PC-3 (cell line): ENCODE measurements at regions not wholly inside any gene's neighbourhood (a gene's known extent, or its start where the extent isn't known, plus 50 kb on each side); places are given as distances from the start of the nearest gene placed in this dataset.

Source experiments
- ATAC-seq: fragments of 200-7000 bp; cut with Tn5 transposase; 2 replicates; pipeline ENCODE4 v1.9.1; 2020; ENCODE audit warnings: mild to moderate bottlenecking, moderate library complexity
- BruUV-seq: library from RNA; stranded (reverse); fragments of 400-500 nt; replicated peaks from 2 replicates; lab custom pipeline; 2021; lab: Mats Ljungman, UMichigan
- CTCF ChIA-PET: fragments of 300-600 bp; sonication (Branson Sonifier 250); formaldehyde crosslinking; loops from one replicate; lab custom pipeline; 2022; ENCODE audit warnings: antibody characterized with exemption; lab: Charles Lee
- POLR2A ChIA-PET: fragments of 300-600 bp; sonication (Branson Sonifier 250); formaldehyde crosslinking; loops from one replicate; lab custom pipeline; 2022; ENCODE audit warnings: antibody characterized with exemption; ENCODE audit not compliant: unreplicated experiment; lab: Charles Lee
- DNase-seq: peaks from one replicate; pipeline ENCODE4 v3.0.0-alpha.2; 2015
- H2AFZ ChIP-seq: fragments of 300-600 bp; sonication (generic); 2 replicates; pipeline ENCODE4 v1.6.0; 2016; ENCODE audit warnings: antibody characterized with exemption, low read length
- H3F3A ChIP-seq: fragments of 300-600 bp; sonication (generic); one replicate; pipeline ENCODE4 v1.6.0; 2017; ENCODE audit warnings: antibody characterized with exemption, low read length, control low read depth, mild to moderate bottlenecking; ENCODE audit not compliant: unreplicated experiment
- H3K27ac ChIP-seq: fragments of 300-600 bp; sonication (generic); 2 replicates; pipeline ENCODE4 v1.5.1; 2016; ENCODE audit warnings: mild to moderate bottlenecking, low read length
- H3K27me3 ChIP-seq: fragments of 300-600 bp; sonication (generic); 2 replicates; pipeline ENCODE4 v1.6.1; 2016; ENCODE audit warnings: low read length, mixed read lengths
- H3K36me3 ChIP-seq: fragments of 300-600 bp; sonication (generic); 2 replicates; pipeline ENCODE4 v1.6.1; 2016; ENCODE audit warnings: low read depth, mixed run types, low read length, mixed read lengths
- H3K4me1 ChIP-seq: fragments of 300-600 bp; sonication (generic); 2 replicates; pipeline ENCODE4 v1.5.1; 2016; ENCODE audit warnings: low read length; ENCODE audit not compliant: insufficient read depth
- H3K4me2 ChIP-seq: fragments of 300-600 bp; sonication (generic); 2 replicates; pipeline ENCODE4 v1.6.0; 2016; ENCODE audit warnings: low read length
- H3K4me3 ChIP-seq: fragments of 300-600 bp; sonication (generic); 2 replicates; pipeline ENCODE4 v1.5.1; 2016; ENCODE audit warnings: mild to moderate bottlenecking, low read length, mixed read lengths
- H3K79me2 ChIP-seq: fragments of 300-600 bp; sonication (generic); 2 replicates; pipeline ENCODE4 v1.6.1; 2017; ENCODE audit warnings: low read length, mixed read lengths
- H3K9ac ChIP-seq: fragments of 300-600 bp; sonication (generic); 2 replicates; pipeline ENCODE4 v1.6.0; 2016; ENCODE audit warnings: mild to moderate bottlenecking, low read length
- H3K9me2 ChIP-seq: fragments of 300-600 bp; sonication (generic); replicated peaks from 2 replicates; pipeline ENCODE4 v1.6.1; 2016; ENCODE audit warnings: mixed run types, low read length, mixed read lengths
- H3K9me3 ChIP-seq: fragments of 300-600 bp; sonication (generic); 2 replicates; pipeline ENCODE4 v1.6.1; 2016; ENCODE audit warnings: low read length, mixed read lengths
- H4K20me1 ChIP-seq: fragments of 300-600 bp; sonication (generic); 2 replicates; pipeline ENCODE4 v1.6.1; 2016; ENCODE audit warnings: low read length, mixed read lengths
- CTCF ChIP-seq: fragments of 300-600 bp; sonication (generic); conservative IDR thresholded peaks from 2 replicates; pipeline ENCODE4 v1.5.1; 2017; ENCODE audit warnings: antibody characterized with exemption, low read depth, mild to moderate bottlenecking, low read length
- EZH2 ChIP-seq: fragments of 300-600 bp; sonication (generic); IDR thresholded peaks from one replicate; pipeline ENCODE4 v1.6.1; 2017; ENCODE audit warnings: antibody characterized with exemption, mild to moderate bottlenecking, low read length; ENCODE audit not compliant: unreplicated experiment
- EZH2phosphoT487 ChIP-seq: fragments of 300-600 bp; sonication (generic); IDR thresholded peaks from 2 replicates; pipeline ENCODE4 v1.6.1; 2018; ENCODE audit warnings: mild to moderate bottlenecking, antibody characterized with exemption, low read length, borderline replicate concordance
- intact Hi-C: fragments of 100-400 bp; cut with micrococcal nuclease; formaldehyde crosslinking; loops from 2 replicates; pipeline ENCODE4 v1.9.0; 2023

GRCh38 chr4:74618166-74618565, 173.2 kb downstream of the AREG start:
- H4K20me1 ChIP-seq = no peaks in the 10 kb centered on the region
- no peak for TF ChIP-seq CTCF
- no peak for TF ChIP-seq EZH2
- TF ChIP-seq EZH2phosphoT487 = no peak
- no peak for DNase-seq
- ChIA-PET POLR2A (no interaction called here), CTCF (no interaction called here)
- no peaks in the 10 kb centered on the region for H3K27me3 ChIP-seq
- no peaks in the 10 kb centered on the region for H3K79me2 ChIP-seq
- H2AFZ ChIP-seq = no peak overlapping the region
- H3K4me2 ChIP-seq = peak overlapping the region; percentile 54
- H3K36me3 ChIP-seq = peaks cover 7% of the 10 kb centered on the region; the same call in 1 of the 2 replicates
- H3K27ac ChIP-seq = peak overlapping the region; percentile 100
- H3K9ac ChIP-seq = peak overlapping the region; percentile 81
- H3K4me3 ChIP-seq = no peak overlapping the region
- H3K4me1 ChIP-seq = peaks cover 55% of the 10 kb centered on the region
- intact Hi-C loops = no loop called here
- no peaks in the 10 kb centered on the region for H3K9me2 ChIP-seq
- H3K9me3 ChIP-seq = peaks cover 6% of the 10 kb centered on the region; the same call in 1 of the 2 replicates
- BruUV-seq = no TSS peak
- H3F3A ChIP-seq = peaks cover 13% of the 10 kb centered on the region
- ATAC-seq = no peak

- H3K9me2 ChIP-seq = no peaks in the 10 kb centered on the region
- no peaks in the 10 kb centered on the region for H3K79me2 ChIP-seq
- no peaks in the 10 kb centered on the region for H4K20me1 ChIP-seq
- POLR2A ChIA-PET = interaction anchor here (0.7 kb wide), 1 partner anchor 36 kb away, joined by 11 read pairs; no protein-coding TSS in a partner anchor
- H3K4me3 ChIP-seq = no peak overlapping the region
- H3F3A ChIP-seq = peaks cover 16% of the 10 kb centered on the region
- H3K9ac ChIP-seq = peak overlapping the region; percentile 84
- no peak for TF ChIP-seq EZH2phosphoT487
- peak overlapping the region; percentile 58 for H3K4me2 ChIP-seq
- peaks cover 6% of the 10 kb centered on the region; the same call in 1 of the 2 replicates for H3K9me3 ChIP-seq
- H3K27me3 ChIP-seq = no peaks in the 10 kb centered on the region
- no peak overlapping the region for H2AFZ ChIP-seq
- peak; percentile 92 for ATAC-seq
- peak overlapping the region; percentile 100 for H3K27ac ChIP-seq
- no TSS peak for BruUV-seq
- peaks cover 60% of the 10 kb centered on the region for H3K4me1 ChIP-seq
- CTCF ChIA-PET = no interaction called here
- H3K36me3 ChIP-seq = peaks cover 7% of the 10 kb centered on the region; the same call in 1 of the 2 replicates
- peak; percentile 84 for DNase-seq
- intact Hi-C loops = no loop called here
Measured at GRCh38 chr4:74618659-74619058, 173.7 kb downstream of the AREG start.

GRCh38 chr4:74619931-74620702, 174.2 kb downstream of the BTC start:
- H3K9me3 ChIP-seq = peaks cover 6% of the 10 kb centered on the region; the same call in 1 of the 2 replicates
- ChIA-PET CTCF (no interaction called here), POLR2A (no interaction called here)
- ATAC-seq (no peak), DNase-seq (peak; percentile 39)
- H3K4me3 ChIP-seq = no peak overlapping the region
- intact Hi-C loops = no loop called here
- peaks cover 24% of the 10 kb centered on the region for H3F3A ChIP-seq
- H3K27ac ChIP-seq = peak overlapping the region; percentile 100
- no peaks in the 10 kb centered on the region for H3K79me2 ChIP-seq
- H3K4me1 ChIP-seq = peaks cover 71% of the 10 kb centered on the region
- H3K9me2 ChIP-seq = no peaks in the 10 kb centered on the region
- BruUV-seq = no TSS peak
- peak overlapping the region; percentile 84 for H3K9ac ChIP-seq
- H3K36me3 ChIP-seq = peaks cover 7% of the 10 kb centered on the region; the same call in 1 of the 2 replicates
- H4K20me1 ChIP-seq = no peaks in the 10 kb centered on the region
- TF ChIP-seq EZH2phosphoT487 (no peak), CTCF (no peak), EZH2 (no peak)
- peak overlapping the region; percentile 58; the same call in 1 of the 2 replicates for H3K4me2 ChIP-seq
- H3K27me3 ChIP-seq = no peaks in the 10 kb centered on the region
- H2AFZ ChIP-seq = no peak overlapping the region
